AG09319 (cell line): ENCODE measurements at regions not wholly inside any gene's neighbourhood (a gene's known extent, or its start where the extent isn't known, plus 50 kb on each side); places are given as distances from the start of the nearest gene placed in this dataset.

Experiments
- DNase-seq: peaks from one replicate; pipeline ENCODE4 v3.0.0-alpha.2; 2010; ENCODE audit warnings: low read depth; ENCODE audit errors: extremely low read depth
- CTCF ChIP-seq: IDR thresholded peaks from 2 replicates; pipeline ENCODE4 v1.5.1; 2011; ENCODE audit warnings: low read depth, mild to moderate bottlenecking, inconsistent platforms, low read length, moderate library complexity

- no peak for DNase-seq
- no peak for TF ChIP-seq CTCF
Observed at GRCh38 chr20:22420116-22420598, 164.2 kb downstream of the FOXA2 start.

- DNase-seq, result no peak
- TF ChIP-seq CTCF, result no peak
Observed at GRCh38 chr20:22418738-22419137, 165.6 kb downstream of the FOXA2 start.

GRCh38 chr20:22414305-22414742 is 170.0 kb downstream of the FOXA2 start:
- DNase-seq, result no peak

GRCh38 chr20:22412977-22413868 is 171.1 kb downstream of the FOXA2 start:
- TF ChIP-seq CTCF, result no peak
- no peak for DNase-seq

More at GRCh38 chr20:22414305-22414742, 170.0 kb downstream of the FOXA2 start:
- no peak for TF ChIP-seq CTCF

GRCh38 chr20:22411627-22412450 is 172.5 kb downstream of the FOXA2 start:
- no peak for TF ChIP-seq CTCF
- peak; percentile 59 for DNase-seq

- DNase-seq, result no peak
- TF ChIP-seq CTCF, result no peak
Observed at GRCh38 chr20:22411286-22411626, 173.1 kb downstream of the FOXA2 start.
